B cell (primary cell): ENCODE measurements at regions not wholly inside any gene's neighbourhood (a gene's known extent, or its start where the extent isn't known, plus 50 kb on each side); places are given as distances from the start of the nearest gene placed in this dataset.

Experiments used
- ATAC-seq: fragments of 200-7000 bp; cut with Tn5 transposase; one replicate; pipeline ENCODE4 v1.10.0; 2021; ENCODE audit warnings: low read depth, mild to moderate bottlenecking, moderate number of reproducible peaks, moderate library complexity
- CTCF ChIA-PET: fragments of 350-600 bp; sonication (Branson Sonifier 250); formaldehyde crosslinking; loops from one replicate; lab custom pipeline; 2021; ENCODE audit warnings: antibody characterized with exemption, inconsistent platforms; lab: Charles Lee
- POLR2A ChIA-PET: fragments of 350-600 bp; sonication (Branson Sonifier 250); formaldehyde crosslinking; loops from one replicate; lab custom pipeline; 2021; ENCODE audit warnings: antibody characterized with exemption; lab: Charles Lee
- DNase-seq: peaks from one replicate; pipeline ENCODE4 v3.0.0; 2013
- H2AFZ ChIP-seq: 2 replicates; pipeline ENCODE4 v1.6.1; 2012; ENCODE audit warnings: mild to moderate bottlenecking, low read depth, low read length; ENCODE audit not compliant: insufficient read depth, poor library complexity, severe bottlenecking
- H3K27ac ChIP-seq, 2 donors: 1 replicate in 1 of 2; 2 replicates in 1 of 2; pipeline ENCODE4 v1.5.1; 2012 to 2013; ENCODE audit warnings: low read length in 2 of 2, mild to moderate bottlenecking in 2 of 2, moderate library complexity in 1 of 2
- H3K27me3 ChIP-seq, 4 experiments: fragments of 200-600 bp in 1 of 4; sonication (generic) in 1 of 4; replicated peaks in 1 of 4; 1 replicate in 2 of 4; 2 replicates in 2 of 4; pipeline versions ENCODE4 v1.6.1 to v1.7.0; 2013 to 2016; ENCODE audit warnings: low read length in 3 of 4, mild to moderate bottlenecking in 2 of 4, mixed read lengths in 1 of 4, moderate library complexity in 1 of 4; ENCODE audit not compliant: insufficient read depth in 4 of 4, control insufficient read depth in 3 of 4; ENCODE audit errors: control extremely low read depth in 1 of 4
- H3K36me3 ChIP-seq, 2 experiments: replicated peaks in 1 of 2; 1 replicate in 1 of 2; 2 replicates in 1 of 2; pipeline versions ENCODE4 v1.6.1 to v1.7.1; 2013; ENCODE audit warnings: low read length in 1 of 2; ENCODE audit not compliant: insufficient read depth in 2 of 2, control insufficient read depth in 1 of 2; ENCODE audit errors: control extremely low read depth in 1 of 2, extremely low read depth in 1 of 2
- H3K4me1 ChIP-seq, 2 donors: fragments of 200-600 bp in 1 of 2; sonication (generic) in 1 of 2; 1 replicate in 1 of 2; 2 replicates in 1 of 2; pipeline versions ENCODE4 v1.5.1 to v1.6.1; 2013 to 2017; ENCODE audit warnings: low read length in 2 of 2; ENCODE audit not compliant: control insufficient read depth in 2 of 2, insufficient read depth in 2 of 2
- H3K4me2 ChIP-seq: replicated peaks from 2 replicates; pipeline ENCODE3; 2012; ENCODE audit warnings: mild to moderate bottlenecking, low read depth, low read length; ENCODE audit not compliant: poor library complexity, severe bottlenecking
- H3K4me3 ChIP-seq, 5 experiments: fragments of 200-600 bp in 1 of 5; sonication (generic) in 1 of 5; 1 replicate in 3 of 5; 2 replicates in 2 of 5; pipeline versions ENCODE4 v1.5.1 to v1.7.0; 2011 to 2016; ENCODE audit warnings: low read length in 4 of 5, mild to moderate bottlenecking in 4 of 5, low read depth in 2 of 5, control low read depth in 1 of 5, moderate library complexity in 1 of 5; ENCODE audit not compliant: insufficient read depth in 1 of 5; ENCODE audit errors: control extremely low read depth in 1 of 5, extremely low read depth in 1 of 5
- H3K79me2 ChIP-seq: fragments of 200-600 bp; sonication (generic); one replicate; pipeline ENCODE4 v1.6.0; 2016; ENCODE audit warnings: low read length; ENCODE audit not compliant: control insufficient read depth, insufficient read depth
- H3K9ac ChIP-seq: fragments of 200-600 bp; sonication (generic); 2 replicates; pipeline ENCODE4 v1.6.1; 2017; ENCODE audit warnings: mild to moderate bottlenecking, low read length, moderate library complexity
- H3K9me3 ChIP-seq, 3 donors: one replicate each; pipeline versions ENCODE4 v1.6.1 to v1.7.1; 2013; ENCODE audit warnings: low read length in 2 of 3; ENCODE audit not compliant: control insufficient read depth in 2 of 3, insufficient read depth in 1 of 3; ENCODE audit errors: control extremely low read depth in 1 of 3
- H4K20me1 ChIP-seq: 2 replicates; pipeline ENCODE4 v1.6.0; 2012; ENCODE audit warnings: mild to moderate bottlenecking, low read length; ENCODE audit not compliant: insufficient read depth, control insufficient read depth, poor library complexity, severe bottlenecking
- H3K27ac Mint-ChIP-seq: one replicate; pipeline ENCODE4 v1.8.0; 2021; ENCODE audit warnings: mixed read lengths
- H3K27me3 Mint-ChIP-seq: one replicate; pipeline ENCODE4 v1.8.0; 2021; ENCODE audit warnings: mixed read lengths
- H3K4me1 Mint-ChIP-seq: one replicate; pipeline ENCODE4 v1.8.0; 2021; ENCODE audit warnings: mixed read lengths
- H3K4me3 Mint-ChIP-seq: one replicate; pipeline ENCODE4 v1.8.0; 2021; ENCODE audit warnings: mixed read lengths
- H3K9me3 Mint-ChIP-seq: one replicate; pipeline ENCODE4 v1.8.0; 2022; ENCODE audit warnings: mixed read lengths; ENCODE audit not compliant: insufficient read depth
- CTCF ChIP-seq: fragments of 200-600 bp; IDR thresholded peaks from one replicate; pipeline ENCODE4 v1.8.0; 2022; ENCODE audit warnings: antibody characterized with exemption, mild to moderate bottlenecking
- EZH2 ChIP-seq: IDR thresholded peaks from 2 replicates; pipeline ENCODE4 v1.6.1; 2012; ENCODE audit warnings: borderline replicate concordance, low read depth, mild to moderate bottlenecking, moderate library complexity, low read length; ENCODE audit not compliant: insufficient read depth, poor library complexity, severe bottlenecking
- WGBS: methylation state at CpG from one replicate; pipeline ENCODE4 v1.1.5; 2013; ENCODE audit warnings: missing lambda C conversion rate; ENCODE audit not compliant: insufficient coverage; 5-methylcytosine and 5-hydroxymethylcytosine counted together
- intact Hi-C: fragments of 100-400 bp; cut with micrococcal nuclease; formaldehyde crosslinking; loops from one replicate; pipeline ENCODE4 v1.10.0; 2022

- Mint-ChIP-seq H3K27ac (no peak overlapping the region), H3K27me3 (peaks cover 9% of the 10 kb centered on the region), H3K9me3 (no peaks in the 10 kb centered on the region), H3K4me3 (no peak overlapping the region), H3K4me1 (peaks cover 6% of the 10 kb centered on the region)
- ATAC-seq (no peak), DNase-seq (no peak)
- no peak overlapping the region for H3K9ac ChIP-seq
- H3K4me3 ChIP-seq = no peak overlapping the region
- no peak overlapping the region for H3K4me2 ChIP-seq
- ChIA-PET CTCF (interaction anchor here (1.3 kb wide), 1 partner anchor 46 kb away, joined by 3 read pairs; no protein-coding TSS in a partner anchor), POLR2A (no interaction called here)
- no peaks in the 10 kb centered on the region for H3K79me2 ChIP-seq
- H2AFZ ChIP-seq = no peak overlapping the region
- no peak overlapping the region for H3K27ac ChIP-seq
- H3K9me3 ChIP-seq = peaks cover 0 to 5% (median 0%) of the 10 kb centered on the region in 3 donors
- H3K36me3 ChIP-seq = no peaks in the 10 kb centered on the region
- peaks cover 0 to 3% (median 0%) of the 10 kb centered on the region in 4 experiments for H3K27me3 ChIP-seq
- TF ChIP-seq EZH2 = no peak
- no peak for TF ChIP-seq CTCF
- H3K4me1 ChIP-seq = no peaks in the 10 kb centered on the region
- intact Hi-C loops = no loop called here
- 73% methylated on average over 2 of the region's 2 CpGs for WGBS
- H4K20me1 ChIP-seq = no peaks in the 10 kb centered on the region
These were observed 403.1 kb downstream of the RRAGC start for GRCh38 chr1:38456531-38456876.

GRCh38 chr1:38455829-38456530, 403.6 kb downstream of the RRAGC start:
- POLR2A ChIA-PET = no interaction called here
- no peaks in the 10 kb centered on the region for H4K20me1 ChIP-seq
- H3K79me2 ChIP-seq = no peaks in the 10 kb centered on the region
- H3K27me3 ChIP-seq = peaks cover 0 to 3% (median 0%) of the 10 kb centered on the region in 4 experiments
- Mint-ChIP-seq H3K27ac (no peak overlapping the region), H3K4me3 (no peak overlapping the region), H3K4me1 (peaks cover 6% of the 10 kb centered on the region), H3K9me3 (no peaks in the 10 kb centered on the region), H3K27me3 (peaks cover 9% of the 10 kb centered on the region)
- peaks cover 0 to 5% (median 0%) of the 10 kb centered on the region in 3 donors for H3K9me3 ChIP-seq
- DNase-seq (no peak), ATAC-seq (no peak)
- no peak overlapping the region for H3K9ac ChIP-seq
- no peak overlapping the region for H3K27ac ChIP-seq
- no peaks in the 10 kb centered on the region for H3K4me1 ChIP-seq
- no peaks in the 10 kb centered on the region for H3K36me3 ChIP-seq
- no peak overlapping the region for H3K4me3 ChIP-seq
- CTCF ChIA-PET = interaction anchor here (1.3 kb wide), 1 partner anchor 47 kb away, joined by 3 read pairs; no protein-coding TSS in a partner anchor
- intact Hi-C loops = no loop called here
- H2AFZ ChIP-seq = no peak overlapping the region
- WGBS = 89% methylated on average over 14 of the region's 16 CpGs
- no peak overlapping the region for H3K4me2 ChIP-seq
- TF ChIP-seq EZH2 = no peak
- TF ChIP-seq CTCF = no peak
